ENCODE measurements at regions not wholly inside any gene's neighbourhood (a gene's known extent, or its start where the extent isn't known, plus 50 kb on each side); places are given as distances from the start of the nearest gene placed in this dataset.

DNA sequence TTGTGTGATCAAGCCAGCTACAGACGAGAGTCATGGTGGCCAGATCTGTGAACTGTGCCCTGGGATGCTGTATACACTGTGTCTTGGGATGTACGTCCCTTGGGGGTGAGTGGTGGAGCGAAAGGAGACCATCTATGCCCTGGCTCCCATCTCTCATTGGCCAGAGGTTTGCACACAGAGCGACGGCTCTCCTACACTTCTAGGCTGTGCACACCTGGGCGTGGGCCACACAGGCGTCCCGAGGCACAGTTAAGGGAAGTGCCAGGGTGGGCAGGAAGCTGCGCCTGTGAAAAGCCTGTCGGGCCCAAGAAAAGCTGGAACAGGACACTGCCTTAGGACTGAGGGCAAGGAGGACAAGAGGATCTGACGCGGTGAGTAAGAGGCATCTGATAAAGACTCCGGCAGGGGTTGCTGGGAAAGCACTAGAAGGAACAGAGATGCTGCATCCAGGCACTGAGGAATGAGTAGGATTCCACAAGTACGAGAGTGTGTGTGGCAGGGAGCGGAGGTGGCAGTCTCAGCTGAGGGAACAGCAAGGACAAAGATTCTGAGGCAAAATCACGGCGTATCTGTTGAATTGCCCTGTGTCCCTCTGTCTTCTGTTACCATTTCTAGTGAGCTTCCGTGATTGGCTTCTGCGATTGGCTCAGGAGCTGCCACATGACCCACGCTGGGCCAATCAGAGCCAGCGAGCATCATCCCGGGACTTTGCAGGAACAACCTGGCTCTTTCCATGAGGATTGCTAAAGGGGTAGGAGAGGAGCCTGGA is 67.9 kb upstream of the ZBTB40 start:
- no peak for TF ChIP-seq MAX (IDR thresholded peaks at IDR 0.05; ENCODE audit: insufficient read depth, insufficient read length)
- TF ChIP-seq POLR2A (IDR thresholded peaks at IDR 0.05; ENCODE audit: low read depth, low read length) = no peak
- TF ChIP-seq GATA2 (IDR thresholded peaks at IDR 0.05; ENCODE audit: insufficient read depth, insufficient read length, low read depth, low read length) = no peak
- TF ChIP-seq EZH2 (IDR thresholded peaks at IDR 0.05; ENCODE audit: borderline replicate concordance, low read depth, low read length, severe bottlenecking) = no peak
- no peak for TF ChIP-seq JUN (IDR thresholded peaks at IDR 0.05; ENCODE audit: borderline replicate concordance, insufficient read depth, insufficient read length, low read depth)
- TF ChIP-seq, protein P1, sequence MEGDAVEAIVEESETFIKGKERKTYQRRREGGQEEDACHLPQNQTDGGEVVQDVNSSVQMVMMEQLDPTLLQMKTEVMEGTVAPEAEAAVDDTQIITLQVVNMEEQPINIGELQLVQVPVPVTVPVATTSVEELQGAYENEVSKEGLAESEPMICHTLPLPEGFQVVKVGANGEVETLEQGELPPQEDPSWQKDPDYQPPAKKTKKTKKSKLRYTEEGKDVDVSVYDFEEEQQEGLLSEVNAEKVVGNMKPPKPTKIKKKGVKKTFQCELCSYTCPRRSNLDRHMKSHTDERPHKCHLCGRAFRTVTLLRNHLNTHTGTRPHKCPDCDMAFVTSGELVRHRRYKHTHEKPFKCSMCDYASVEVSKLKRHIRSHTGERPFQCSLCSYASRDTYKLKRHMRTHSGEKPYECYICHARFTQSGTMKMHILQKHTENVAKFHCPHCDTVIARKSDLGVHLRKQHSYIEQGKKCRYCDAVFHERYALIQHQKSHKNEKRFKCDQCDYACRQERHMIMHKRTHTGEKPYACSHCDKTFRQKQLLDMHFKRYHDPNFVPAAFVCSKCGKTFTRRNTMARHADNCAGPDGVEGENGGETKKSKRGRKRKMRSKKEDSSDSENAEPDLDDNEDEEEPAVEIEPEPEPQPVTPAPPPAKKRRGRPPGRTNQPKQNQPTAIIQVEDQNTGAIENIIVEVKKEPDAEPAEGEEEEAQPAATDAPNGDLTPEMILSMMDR (IDR thresholded peaks at IDR 0.05; ENCODE audit: extremely low read depth in 1 of 2, insufficient read depth in 1 of 2, low read depth in 1 of 2, low read length in 2 of 2) = no peak
- no peak for TF ChIP-seq MYC (IDR thresholded peaks at IDR 0.05; ENCODE audit: low read depth, low read length)
- no peak for TF ChIP-seq FOS (IDR thresholded peaks at IDR 0.05; ENCODE audit: borderline replicate concordance, insufficient read depth, low read length)
- no peak for TF ChIP-seq POLR2AphosphoS5 (IDR thresholded peaks at IDR 0.05; ENCODE audit: insufficient read depth, low read depth, low read length)
- ChIA-PET POLR2A (no interaction called here), CTCF (no interaction called here)
- intact Hi-C loops (cut with micrococcal nuclease) = no loop called here
- BruUV-seq (replicated peaks) = no TSS peak
- Histone ChIP-seq H3K4me3 (replicated peaks in 1 of 3; ENCODE audit: insufficient read depth in 1 of 3, low read depth in 1 of 3, low read length in 3 of 3) (no peak overlapping the region), H3K9me3 (replicated peaks; ENCODE audit: control insufficient read depth, insufficient read depth, low read length) (no peaks in the 10 kb centered on the region), H3K36me3 (ENCODE audit: control insufficient read depth in 2 of 2, extremely low read depth in 1 of 2, insufficient read depth in 2 of 2, low read length in 2 of 2) (no peaks in the 10 kb centered on the region), H3K79me2 (ENCODE audit: control insufficient read depth, insufficient read depth, low read length) (no peaks in the 10 kb centered on the region), H2AFZ (ENCODE audit: low read depth, low read length) (no peak overlapping the region), H4K20me1 (replicated peaks; ENCODE audit: control insufficient read depth, extremely low read depth, insufficient read depth, low read length) (no peaks in the 10 kb centered on the region), H3K4me1 (ENCODE audit: control insufficient read depth, extremely low read depth, insufficient read depth, low read length) (no peaks in the 10 kb centered on the region), H3K9ac (replicated peaks; ENCODE audit: extremely low read depth, insufficient read depth, low read length) (no peak overlapping the region), H3K27ac (ENCODE audit: insufficient read depth, low read depth, low read length) (no peak overlapping the region), H3K9me1 (replicated peaks; ENCODE audit: control insufficient read depth, extremely low read depth, insufficient read depth, low read length) (no peaks in the 10 kb centered on the region), H3K27me3 (ENCODE audit: control insufficient read depth in 2 of 2, insufficient read depth in 2 of 2, low read length in 2 of 2) (peaks cover 8 to 14% of the 10 kb centered on the region in 2 experiments), H3K4me2 (ENCODE audit: insufficient read depth, low read length) (no peak overlapping the region)
- FAIRE-seq (no peak), DNase-seq (ENCODE audit: low read depth, low spot score) (no peak)
- dilution Hi-C loops (cut with MboI; ENCODE audit: extremely low pct_ligation_motif_present, low sequenced_read_pairs) = no loop called here

All from endothelial cell of umbilical vein (primary cell).